GM12878 (cell line): ENCODE measurements at regions not wholly inside any gene's neighbourhood (a gene's known extent, or its start where the extent isn't known, plus 50 kb on each side); places are given as distances from the start of the nearest gene placed in this dataset.

ENCODE experiments used
- ATAC-seq: fragments of 200-7000 bp; cut with Tn5 transposase; 3 replicates; pipeline ENCODE4 v1.9.1; 2020; ENCODE audit warnings: mild to moderate bottlenecking, moderate library complexity
- BruUV-seq: library from RNA; stranded (reverse); fragments of 400-500 nt; replicated peaks from 2 replicates; lab custom pipeline; 2021; lab: Mats Ljungman, UMichigan
- CTCF ChIA-PET: fragments of 300-600 bp; sonication (Branson Sonifier 250); formaldehyde crosslinking; extraction: SDS; loops from one replicate; lab custom pipeline; 2021; ENCODE audit warnings: inconsistent platforms; lab: Yijun Ruan, JAX
- POLR2A ChIA-PET: fragments of 350-600 bp; formaldehyde crosslinking; extraction: SDS; loops from one replicate; lab custom pipeline; 2021; ENCODE audit warnings: inconsistent platforms; lab: Charles Lee
- RAD21 ChIA-PET: fragments of 300-600 bp; sonication (Branson Sonifier 250); formaldehyde crosslinking; loops from one replicate; lab custom pipeline; 2023; ENCODE audit warnings: antibody characterized with exemption; ENCODE audit not compliant: unreplicated experiment; lab: Charles Lee
- SMC1A ChIA-PET: fragments of 300-600 bp; sonication (Branson Sonifier 250); formaldehyde crosslinking; loops from one replicate; lab custom pipeline; 2023; ENCODE audit not compliant: unreplicated experiment, uncharacterized antibody; lab: Charles Lee
- DNase-seq: peaks from one replicate; pipeline ENCODE4 v3.0.0-alpha.2; 2011; ENCODE audit warnings: low read depth, low spot score
- FAIRE-seq: peaks from 3 replicates; lab custom pipeline; 2011; peaks lifted over from hg19 to GRCh38; lab: Jason Lieb, UNC
- H2AFZ ChIP-seq: 2 replicates; pipeline ENCODE4 v1.6.0; 2011; ENCODE audit warnings: low read depth, low read length, control low read depth; ENCODE audit not compliant: control insufficient read depth
- H3K27ac ChIP-seq: 2 replicates; pipeline ENCODE4 v1.5.1; 2011; ENCODE audit warnings: control low read depth; ENCODE audit not compliant: control insufficient read depth, insufficient read depth
- H3K27me3 ChIP-seq, 2 experiments: replicated peaks in 1 of 2; 2 replicates each; pipeline versions ENCODE4 v1.6.0 to v1.6.1; 2011; ENCODE audit warnings: low read length in 1 of 2; ENCODE audit not compliant: control insufficient read depth in 2 of 2, insufficient read depth in 2 of 2
- H3K36me3 ChIP-seq, 2 experiments: 2 replicates each; pipeline ENCODE4 v1.5.1; 2011; ENCODE audit warnings: low read length in 1 of 2; ENCODE audit not compliant: control insufficient read depth in 2 of 2, insufficient read depth in 2 of 2
- H3K4me1 ChIP-seq: 2 replicates; pipeline ENCODE4 v1.6.1; 2011; ENCODE audit warnings: mild to moderate bottlenecking, low read length, moderate library complexity, mixed read lengths; ENCODE audit not compliant: control insufficient read depth, insufficient read depth
- H3K4me2 ChIP-seq: 2 replicates; pipeline ENCODE4 v1.6.0; 2011; ENCODE audit warnings: control low read depth; ENCODE audit not compliant: control insufficient read depth, insufficient read depth
- H3K4me3 ChIP-seq: fragments of 200-600 bp; sonication (generic); 2 replicates; pipeline ENCODE4 v1.5.1; 2016
- H3K79me2 ChIP-seq: 2 replicates; pipeline ENCODE4 v1.6.0; 2011; ENCODE audit warnings: low read length; ENCODE audit not compliant: control insufficient read depth, insufficient read depth
- H3K9ac ChIP-seq: 2 replicates; pipeline ENCODE4 v1.8.0; 2011; ENCODE audit warnings: low read length, control low read depth, mixed read lengths; ENCODE audit not compliant: control insufficient read depth, insufficient read depth
- H3K9me3 ChIP-seq: replicated peaks from 3 replicates; pipeline ENCODE4 v1.5.1; 2011; ENCODE audit warnings: mild to moderate bottlenecking, low read length; ENCODE audit not compliant: control insufficient read depth, insufficient read depth
- H4K20me1 ChIP-seq: 2 replicates; pipeline ENCODE4 v1.6.0; 2011; ENCODE audit not compliant: control insufficient read depth, insufficient read depth
- BCLAF1 ChIP-seq: fragments of 450-650 bp; IDR thresholded peaks from 2 replicates; pipeline ENCODE4 v1.6.1; 2017; ENCODE audit warnings: antibody characterized with exemption, mild to moderate bottlenecking, moderate library complexity
- CUX1 ChIP-seq: IDR thresholded peaks from 2 replicates; pipeline ENCODE4 v1.6.1; 2012; ENCODE audit warnings: improper control_type of control experiment, low read depth, low read length; ENCODE audit not compliant: insufficient replicate concordance
- GABPA ChIP-seq: IDR thresholded peaks from 2 replicates; pipeline ENCODE4 v1.6.1; 2014; ENCODE audit warnings: antibody characterized with exemption, low read depth, mild to moderate bottlenecking, inconsistent platforms
- POU2F2 ChIP-seq: IDR thresholded peaks from 3 replicates; pipeline ENCODE4 v1.6.1; 2011; ENCODE audit warnings: low read depth, mild to moderate bottlenecking, low read length, borderline replicate concordance
- STAT3 ChIP-seq: IDR thresholded peaks from 2 replicates; pipeline ENCODE4 v1.6.1; 2011; ENCODE audit warnings: low read depth, low read length, improper control_type of control experiment
- TCF3 ChIP-seq: IDR thresholded peaks from 2 replicates; pipeline ENCODE4 v1.6.1; 2012; ENCODE audit warnings: low read depth, mild to moderate bottlenecking, low read length, borderline replicate concordance; ENCODE audit not compliant: insufficient read depth
- WGBS: methylation state at CpG from one replicate; pipeline ENCODE4 v1.1.6; 2016; ENCODE audit warnings: low lambda C conversion rate; ENCODE audit not compliant: insufficient replicate concordance, insufficient coverage; ENCODE audit errors: missing lambda C conversion rate; 5-methylcytosine and 5-hydroxymethylcytosine counted together
- in situ Hi-C: fragments of 300-500 bp; cut with MboI; formaldehyde crosslinking; loops from 9 replicates; pipeline ENCODE4 v1.14.3; 2018; ENCODE audit warnings: mixed read lengths
- intact Hi-C: fragments of 100-400 bp; cut with micrococcal nuclease; formaldehyde crosslinking; loops from one replicate; pipeline ENCODE4 v1.14.2; 2022; ENCODE audit not compliant: unreplicated experiment

- CTCF ChIA-PET = no interaction called here
- no peak for TF ChIP-seq CUX1
- 23% methylated on average over 1 of the region's 1 CpG for WGBS
Observed at GRCh38 chr3:95297581-95297980, 1234.7 kb downstream of the NSUN3 start.

GRCh38 chr3:95302044-95302443, 1239.2 kb downstream of the NSUN3 start:
- in situ Hi-C loops (no loop called here), intact Hi-C loops (no loop called here)
- 0% methylated on average over 1 of the region's 1 CpG for WGBS
- Histone ChIP-seq H3K27me3 (no peaks in the 10 kb centered on the region), H3K4me3 (no peak overlapping the region), H3K36me3 (no peaks in the 10 kb centered on the region), H2AFZ (no peak overlapping the region), H4K20me1 (no peaks in the 10 kb centered on the region), H3K4me1 (no peaks in the 10 kb centered on the region), H3K79me2 (no peaks in the 10 kb centered on the region), H3K4me2 (no peak overlapping the region), H3K27ac (no peak overlapping the region), H3K9me3 (no peaks in the 10 kb centered on the region), H3K9ac (no peak overlapping the region)
- ChIA-PET POLR2A (no interaction called here), CTCF (interaction anchor here (0.6 kb wide), 1 partner anchor 1012 kb away, joined by 3 read pairs; no protein-coding TSS in a partner anchor), RAD21 (no interaction called here), SMC1A (interaction anchor here (1.0 to 1.4 kb wide), 2 partner anchors 34 to 231 kb away, joined by 3 read pairs; no protein-coding TSS in a partner anchor)
- DNase-seq (no peak), ATAC-seq (no peak), FAIRE-seq (no peak)
- no TSS peak for BruUV-seq
- TF ChIP-seq STAT3 (no peak), GABPA (no peak), POU2F2 (no peak), TCF3 (no peak), BCLAF1 (no peak)

More at GRCh38 chr3:95297581-95297980, 1234.7 kb downstream of the NSUN3 start:
- no peaks in the 10 kb centered on the region for H4K20me1 ChIP-seq
- H2AFZ ChIP-seq = no peak overlapping the region
- in situ Hi-C loops (no loop called here), intact Hi-C loops (no loop called here)
- BruUV-seq = no TSS peak
- H3K4me1 ChIP-seq = no peaks in the 10 kb centered on the region
- ChIA-PET SMC1A (no interaction called here), POLR2A (no interaction called here), RAD21 (no interaction called here)
- no peak for ATAC-seq
- no peak for FAIRE-seq
- no peak overlapping the region for H3K4me3 ChIP-seq
- H3K79me2 ChIP-seq = no peaks in the 10 kb centered on the region
- no peaks in the 10 kb centered on the region for H3K36me3 ChIP-seq
- no peak overlapping the region for H3K4me2 ChIP-seq
- H3K27ac ChIP-seq = no peak overlapping the region
- no peaks in the 10 kb centered on the region for H3K27me3 ChIP-seq
- no peaks in the 10 kb centered on the region for H3K9me3 ChIP-seq
- no peak for DNase-seq
- no peak overlapping the region for H3K9ac ChIP-seq
